COLO668 (cell line): ENCODE measurements at regions not wholly inside any gene's neighbourhood (a gene's known extent, or its start where the extent isn't known, plus 50 kb on each side); places are given as distances from the start of the nearest gene placed in this dataset.
"Not testable (repeated sequence)": the region's sequence is repeated elsewhere in the genome, so short reads cannot be mapped to it uniquely, and the experiment has no call there.

Experiments
- DNase-seq: peaks from one replicate; lab custom pipeline; 2025; ENCODE audit not compliant: unreplicated experiment; lab: John Stamatoyannopoulos, UW

DNA sequence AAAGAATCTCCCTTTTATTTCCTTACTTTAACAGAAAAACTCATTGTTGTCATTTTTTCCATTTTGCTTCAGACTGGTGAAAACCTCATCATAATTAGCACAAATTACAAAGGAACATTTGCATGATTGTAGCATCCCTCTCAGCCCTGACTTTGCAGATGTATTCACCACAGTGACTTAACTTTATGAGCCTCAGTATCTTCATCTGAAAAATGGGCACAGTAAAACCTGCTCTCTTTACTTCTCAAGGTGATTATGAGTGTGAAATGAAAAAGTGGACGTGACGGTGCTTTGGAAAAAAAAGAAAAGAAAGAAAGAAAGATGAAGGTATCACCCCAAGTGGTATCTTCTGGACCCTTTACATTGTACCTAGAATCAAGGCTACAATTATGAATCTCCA is 193.4 kb upstream of the TOX3 start:
- DNase-seq = no peak

DNA sequence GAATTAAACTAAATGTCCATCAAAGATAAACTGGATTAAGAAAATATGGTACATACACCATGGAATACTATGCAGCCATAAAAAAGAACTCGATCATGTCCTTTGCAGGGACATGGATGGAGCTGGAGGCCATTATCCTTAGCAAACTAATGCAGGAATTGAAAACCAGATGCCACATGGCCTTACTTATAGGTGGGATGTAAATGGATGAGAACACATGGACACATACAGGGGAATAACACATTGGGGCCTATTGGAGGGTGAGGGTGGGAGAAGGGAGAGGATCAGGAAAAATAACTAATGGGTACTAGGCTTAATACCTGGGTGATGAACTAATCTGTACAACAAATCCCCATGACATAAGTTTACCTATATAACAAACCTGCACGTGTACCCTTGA is 192.0 kb upstream of the TOX3 start:
- DNase-seq = not testable (repeated sequence)

DNA sequence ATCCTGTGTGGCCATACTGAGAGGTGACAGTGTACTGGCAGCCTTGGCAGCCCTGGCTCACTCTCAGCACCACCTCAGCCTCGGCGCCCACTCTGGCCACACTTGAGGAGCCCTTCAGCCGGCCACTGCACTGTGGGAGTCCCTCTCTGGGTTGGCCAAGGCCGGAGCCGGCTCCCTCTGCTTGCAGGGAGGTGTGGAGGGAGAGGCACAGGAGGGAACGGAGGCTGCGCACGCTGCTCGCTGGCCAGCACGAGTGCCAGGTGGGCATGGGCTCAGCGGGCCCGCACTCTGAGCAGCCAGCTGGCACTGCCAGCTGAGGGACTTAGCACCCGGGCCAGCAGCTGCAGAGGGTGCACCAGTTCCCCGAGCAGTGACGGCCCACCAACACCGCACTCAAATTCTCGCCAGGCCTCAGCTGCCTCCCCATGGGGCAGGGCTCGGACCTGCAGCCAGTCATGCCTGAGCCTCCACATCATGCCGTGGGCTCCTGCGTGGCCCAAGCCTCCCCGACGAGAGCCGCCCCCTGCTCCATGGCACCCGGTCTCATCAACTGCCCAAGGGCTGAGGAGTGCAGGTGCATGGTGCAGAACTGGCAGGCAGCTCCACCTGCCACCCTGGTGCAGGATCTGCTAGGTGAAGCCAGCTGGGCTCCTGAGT is 184.4 kb upstream of the TOX3 start:
- DNase-seq = no peak

GRCh38 chr16:52729731-52730130 is 182.8 kb upstream of the TOX3 start:
- no peak for DNase-seq

DNA sequence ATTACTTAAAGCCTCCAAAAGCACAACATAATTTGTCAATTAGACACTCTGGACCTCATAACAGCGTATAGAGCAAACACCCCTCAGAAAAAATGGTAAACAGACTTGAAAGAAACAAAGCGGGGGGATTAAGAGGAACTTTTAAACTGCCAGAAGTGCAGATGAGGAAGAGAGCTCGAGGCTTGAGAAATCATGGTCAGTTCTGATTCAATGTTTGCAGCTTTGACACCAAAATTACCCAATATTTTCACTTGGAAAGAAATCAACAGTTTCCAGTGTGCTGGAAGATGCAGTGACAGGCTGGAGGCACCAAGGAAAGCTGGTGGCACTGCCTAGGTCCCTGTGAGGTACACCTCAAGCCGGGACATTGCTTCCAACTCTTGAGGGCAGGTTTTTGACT is 180.9 kb upstream of the TOX3 start:
- DNase-seq = no peak

DNA sequence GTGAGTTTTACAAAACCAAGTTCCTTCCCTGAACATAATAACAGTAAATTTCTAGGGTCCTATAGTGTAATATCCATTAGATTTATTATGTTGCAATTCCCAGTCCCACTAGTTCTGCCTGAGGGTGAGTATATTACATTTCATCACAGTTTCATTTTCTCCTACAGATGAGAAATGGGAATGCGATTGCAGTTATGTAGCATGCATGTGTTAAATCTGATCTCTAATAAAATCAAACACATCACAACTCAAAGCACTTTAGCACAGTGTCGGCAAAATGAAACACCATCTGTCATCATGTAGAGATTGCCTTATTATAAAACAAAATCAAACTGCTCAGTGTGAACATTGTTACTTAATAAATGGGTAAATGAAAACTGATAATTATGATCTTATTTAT is 180.5 kb upstream of the TOX3 start:
- DNase-seq = no peak

DNA sequence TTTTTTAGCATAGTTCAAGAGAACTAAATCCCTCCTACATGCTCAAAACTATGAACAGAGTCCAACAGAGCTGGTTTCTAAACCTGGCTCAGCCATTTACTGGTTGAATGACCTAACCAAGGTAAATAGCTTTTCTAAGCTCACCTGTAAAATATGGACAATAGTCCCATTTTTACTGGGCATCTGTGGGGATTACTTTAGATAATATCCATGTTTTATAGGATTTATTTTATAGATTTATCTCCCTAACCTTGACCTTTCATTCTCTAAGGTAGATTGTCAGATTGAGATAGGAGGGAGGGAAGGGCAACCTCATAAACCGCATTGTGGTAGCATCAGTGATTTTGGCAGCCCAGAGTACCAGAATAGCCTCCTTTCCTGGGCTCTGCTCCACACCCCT is 178.5 kb upstream of the TOX3 start:
- DNase-seq = no peak

GRCh38 chr16:52725043-52725442 is 178.1 kb upstream of the TOX3 start:
- DNase-seq = no peak

DNA sequence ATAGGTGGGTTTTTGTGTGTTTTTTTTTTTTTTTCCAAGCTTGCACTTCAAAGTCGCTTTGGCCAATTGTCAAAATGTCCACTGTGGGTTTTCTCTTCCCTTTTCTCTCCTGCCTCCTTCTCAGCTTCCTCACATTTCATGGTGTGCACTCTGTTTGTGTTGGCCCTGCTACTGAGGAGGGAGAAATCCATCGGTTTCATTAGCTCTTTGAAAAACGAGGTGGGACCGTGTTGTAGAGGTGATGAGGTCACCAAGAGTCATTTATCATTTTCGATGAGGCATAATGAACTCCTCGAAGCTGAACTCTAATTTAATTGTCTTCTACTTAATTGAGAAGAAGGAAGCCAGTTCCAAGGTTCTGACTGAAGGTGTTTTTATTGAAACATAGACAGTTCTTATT is 174.4 kb upstream of the TOX3 start:
- DNase-seq = no peak

- no peak for DNase-seq
These were observed 171.1 kb upstream of the TOX3 start for GRCh38 chr16:52718046-52718445.

DNA sequence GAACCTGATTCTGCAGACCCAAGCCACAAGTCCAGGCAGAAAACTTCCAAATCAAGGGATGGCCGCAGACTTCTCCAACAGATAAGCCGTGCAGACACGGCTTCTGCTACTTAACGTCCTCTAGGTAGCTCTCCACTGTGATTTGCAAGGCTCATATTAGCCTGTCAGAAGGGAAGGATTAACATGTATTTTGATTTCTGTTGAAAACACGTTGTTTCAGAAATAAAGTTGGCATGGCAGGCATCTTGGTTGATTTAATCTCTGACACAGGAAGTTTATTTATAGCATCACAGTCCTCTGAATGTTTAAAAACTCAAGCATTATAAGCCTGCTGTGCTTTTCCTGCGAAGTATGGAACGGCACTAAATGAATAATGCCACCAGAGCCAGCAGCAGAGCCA is 166.8 kb upstream of the TOX3 start:
- DNase-seq = no peak

DNA sequence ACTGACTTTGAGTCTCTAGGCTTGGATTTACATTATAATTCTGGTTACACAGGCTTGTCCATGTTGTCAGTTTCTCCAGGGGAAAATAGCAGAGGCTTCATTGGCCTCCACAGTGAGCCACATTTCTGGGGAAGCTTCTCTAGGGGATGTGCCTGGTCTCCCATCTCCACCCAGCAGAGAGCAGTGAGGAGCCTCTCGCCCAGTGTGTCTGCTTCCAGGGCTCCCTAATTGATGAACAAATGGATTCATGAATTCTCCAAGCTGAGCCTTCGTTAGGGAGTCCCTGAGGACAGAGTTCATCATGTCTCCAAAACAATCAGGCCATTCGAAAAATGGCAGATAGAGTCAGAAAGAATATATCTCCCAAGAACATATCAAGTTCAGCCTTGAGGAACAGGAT is 162.4 kb upstream of the TOX3 start:
- no peak for DNase-seq

DNA sequence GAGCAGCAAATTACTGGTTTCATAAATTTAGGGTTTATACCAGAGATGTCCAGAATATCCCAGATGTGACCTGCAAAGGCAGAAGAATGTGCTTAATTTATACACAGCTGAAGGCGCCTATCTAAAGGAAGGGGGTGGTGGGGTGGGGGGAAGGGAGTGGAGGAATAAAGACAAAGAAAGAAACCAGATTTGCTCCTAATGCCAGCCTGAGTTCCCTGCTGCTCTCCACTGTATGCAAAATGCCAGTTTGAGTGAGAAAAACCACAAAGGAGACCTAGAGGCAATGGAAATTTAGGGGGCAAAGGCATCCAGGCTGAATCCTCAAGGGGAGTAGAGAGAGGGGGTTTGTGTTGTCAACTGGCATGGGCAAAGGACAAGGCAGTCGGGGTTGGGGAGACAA is 161.5 kb upstream of the TOX3 start:
- DNase-seq = no peak

GRCh38 chr16:52707676-52708337 is 160.9 kb upstream of the TOX3 start:
- DNase-seq = no peak

DNA sequence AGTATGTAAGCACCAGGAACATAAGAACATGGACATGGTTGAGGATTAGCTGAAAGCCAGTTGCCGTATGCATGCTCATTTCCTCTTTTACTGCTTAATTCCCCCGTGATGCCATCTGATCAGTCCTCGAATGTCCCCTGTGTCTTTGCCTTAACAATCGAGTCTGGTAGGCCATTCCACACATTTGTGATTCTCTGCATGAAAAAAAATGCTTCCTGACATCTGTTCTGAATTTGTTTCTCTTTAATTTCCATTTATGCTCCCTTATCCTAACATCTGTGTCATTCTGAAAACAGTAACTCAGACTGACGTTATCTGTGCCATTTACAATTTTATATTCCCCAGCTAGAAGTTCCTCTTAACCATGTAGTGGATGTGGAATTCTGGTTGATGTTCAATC is 158.2 kb upstream of the TOX3 start:
- DNase-seq = no peak

- DNase-seq = no peak
These were observed 151.0 kb upstream of the TOX3 start for GRCh38 chr16:52697971-52698370.

DNA sequence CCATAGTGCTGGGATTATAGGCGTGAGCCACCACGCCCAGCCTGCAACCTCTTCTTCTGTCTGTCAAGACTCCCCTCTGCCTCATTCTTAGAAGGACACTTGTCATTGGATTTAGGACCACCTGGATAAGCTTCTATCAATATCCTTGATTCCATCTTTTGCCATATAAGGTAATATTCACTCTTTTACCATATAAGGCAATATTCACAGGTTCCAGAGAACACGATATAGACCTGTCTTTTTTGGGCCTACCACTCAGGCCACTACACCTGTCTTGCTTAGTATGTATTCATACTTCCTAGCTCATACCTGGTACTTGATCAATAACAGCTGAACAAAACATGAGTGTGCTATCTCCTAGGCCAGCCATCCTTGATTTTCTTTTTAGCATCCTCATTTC is 149.2 kb upstream of the TOX3 start:
- no peak for DNase-seq

- DNase-seq = no peak
These were observed 143.5 kb upstream of the TOX3 start for GRCh38 chr16:52690468-52690867.

DNA sequence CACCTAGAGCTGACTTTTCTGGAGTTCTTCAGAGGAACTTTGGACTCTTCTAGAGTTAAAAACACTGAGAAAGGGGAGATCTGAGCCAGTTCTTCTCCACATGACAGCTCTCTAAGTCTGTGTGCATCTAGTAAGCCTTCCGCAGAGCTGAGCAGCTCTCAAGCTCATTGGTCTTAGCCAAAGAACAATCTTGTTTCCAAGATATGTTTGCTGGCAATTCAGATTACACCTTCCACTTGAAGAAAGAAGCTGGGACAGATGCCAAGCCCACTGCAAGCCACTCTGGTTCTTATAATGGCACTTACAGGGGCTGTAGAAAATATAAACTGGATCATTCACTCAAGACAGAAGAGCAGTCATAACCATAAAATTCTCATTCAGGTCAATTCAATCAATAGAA is 134.1 kb upstream of the TOX3 start:
- DNase-seq = no peak

- DNase-seq = no peak
These were observed 130.6 kb upstream of the TOX3 start for GRCh38 chr16:52677501-52677900.

GRCh38 chr16:52676959-52677358 is 130.0 kb upstream of the TOX3 start:
- DNase-seq = no peak

GRCh38 chr16:52671590-52671989 is 124.6 kb upstream of the TOX3 start:
- DNase-seq = no peak

DNA sequence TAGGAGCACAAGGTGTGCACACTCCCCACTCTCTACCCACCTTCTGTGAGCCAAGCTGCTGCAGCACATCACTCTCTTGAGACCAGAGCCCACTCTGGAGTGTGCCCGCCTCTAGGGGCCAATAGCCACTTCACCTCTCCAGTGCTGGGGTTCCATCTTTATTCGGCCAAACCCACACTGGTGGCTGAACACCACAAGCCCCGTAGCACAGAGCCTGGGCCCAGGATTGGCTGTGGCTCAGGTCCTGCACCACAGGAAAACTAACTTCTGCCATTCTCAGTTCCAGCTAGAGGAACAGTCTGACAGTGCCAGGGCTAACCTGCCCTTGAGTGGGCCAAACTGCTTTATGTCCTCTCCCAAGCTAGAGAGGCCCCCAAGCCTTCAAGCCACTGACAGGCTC is 111.0 kb upstream of the TOX3 start:
- DNase-seq = no peak
